ENCODE measurements at regions not wholly inside any gene's neighbourhood (a gene's known extent, or its start where the extent isn't known, plus 50 kb on each side); places are given as distances from the start of the nearest gene placed in this dataset.
"Not testable (repeated sequence)": the region's sequence is repeated elsewhere in the genome, so short reads cannot be mapped to it uniquely, and the experiment has no call there.

DNA sequence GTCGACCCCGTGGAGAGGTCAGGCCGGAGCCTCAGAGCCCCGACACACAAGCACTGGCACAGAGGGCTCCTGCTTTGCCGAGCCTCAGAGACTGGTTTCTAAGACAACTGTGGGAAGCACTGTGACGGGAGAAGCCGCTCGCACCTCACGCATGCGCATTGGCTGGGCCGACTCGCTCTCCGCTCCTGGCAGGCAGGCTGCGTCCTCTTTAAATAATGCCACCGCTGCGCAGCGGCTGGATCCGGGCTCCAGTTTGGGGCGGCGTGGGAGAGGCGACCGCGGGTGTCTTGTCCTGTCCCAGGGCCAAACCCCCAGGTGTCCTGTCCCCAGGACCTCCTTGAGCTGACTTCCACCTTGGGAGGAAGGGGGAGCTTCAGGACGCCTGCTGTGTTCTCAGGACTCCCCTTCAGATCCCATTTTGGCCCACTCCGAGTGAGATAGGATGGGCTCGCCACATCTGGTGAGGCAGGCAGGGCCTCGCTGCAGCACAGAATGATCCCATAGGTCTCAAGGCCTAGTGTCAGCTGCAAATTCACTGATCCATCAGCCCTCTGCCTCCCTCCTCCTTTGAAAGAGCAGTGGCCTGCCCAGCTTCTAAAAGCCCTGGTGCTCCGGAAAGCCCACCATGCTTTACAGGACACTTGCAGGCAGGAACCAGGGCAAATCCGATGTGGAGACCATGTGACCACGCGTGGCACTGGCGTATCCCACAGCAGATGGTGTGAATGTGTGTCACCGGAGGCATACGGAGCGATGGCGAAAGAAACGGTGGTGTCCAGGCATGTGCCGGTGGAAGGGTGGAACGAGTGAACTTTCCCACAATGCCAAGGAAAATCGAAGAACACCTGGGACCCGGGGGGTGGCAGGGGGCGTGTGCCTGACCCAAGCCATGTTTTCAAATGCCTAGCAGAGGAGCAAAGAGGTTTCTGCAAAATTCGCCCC lies 169.3 kb upstream of the ZNF337 start:
- H3K27ac Mint-ChIP-seq = no peak overlapping the region
- peak overlapping the region; percentile 86 for H2AFZ ChIP-seq
- H3K4me1 Mint-ChIP-seq = peaks cover 31% of the 10 kb centered on the region

DNA sequence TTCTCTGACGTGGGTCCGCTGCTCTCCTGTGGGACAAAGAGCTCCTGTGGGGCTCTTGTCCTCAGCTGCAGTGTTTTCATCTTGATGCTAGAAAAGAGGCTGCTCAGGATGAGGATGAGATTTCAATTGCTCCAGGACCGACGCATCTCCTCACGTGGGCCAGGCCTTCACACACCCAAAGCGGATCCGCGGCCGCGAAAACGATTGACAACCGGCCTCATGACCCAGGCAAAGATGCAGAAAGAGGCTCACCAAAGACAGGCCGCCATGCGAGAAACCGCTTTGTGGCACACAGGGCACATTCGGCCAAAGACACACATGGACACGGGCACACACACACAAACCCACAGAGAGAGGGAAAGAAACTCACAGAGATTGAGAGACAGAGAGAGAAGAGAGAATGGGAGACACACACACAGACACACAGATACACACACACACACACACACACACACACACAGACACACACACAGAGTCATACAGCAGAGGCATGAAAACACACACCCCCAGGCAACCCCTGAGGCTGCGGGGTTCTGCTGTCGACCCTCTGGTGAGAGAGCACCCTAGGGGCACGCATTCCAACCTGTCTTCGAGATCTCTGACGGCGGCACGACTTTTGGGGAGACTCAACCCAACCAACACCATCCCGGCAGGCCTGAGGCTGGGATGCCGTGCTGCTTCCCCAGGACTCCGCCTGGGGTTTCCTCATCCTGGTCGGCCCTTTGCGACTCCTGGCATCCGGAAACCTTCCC lies 168.5 kb upstream of the ZNF337 start:
- not testable (repeated sequence) for H3K36me3 Mint-ChIP-seq (ENCODE audit: low read depth); H3K27ac ChIP-seq (ENCODE audit: low read depth); H3K9me2 ChIP-seq (ENCODE audit: insufficient read depth); H3K4me1 ChIP-seq (ENCODE audit: insufficient read depth); H4K20me1 ChIP-seq (replicated peaks; ENCODE audit: insufficient read depth); H3K36me3 ChIP-seq (ENCODE audit: insufficient read depth); H3K27ac Mint-ChIP-seq; H3F3A ChIP-seq (replicated peaks; ENCODE audit: low read depth); ATAC-seq; H3K79me2 ChIP-seq (replicated peaks; ENCODE audit: insufficient read depth); DNase-seq (ENCODE audit: low spot score)
- H3K4me2 ChIP-seq = peak overlapping the region; percentile 85
- Mint-ChIP-seq H3K4me3 (peak overlapping the region; percentile 67), H3K27me3 (ENCODE audit: insufficient read depth, low read depth, poor library complexity) (peaks cover 92% of the 10 kb centered on the region), H3K9me3 (peaks cover 22% of the 10 kb centered on the region), H3K4me1 (peaks cover 31% of the 10 kb centered on the region)
- H3K4me3 ChIP-seq = peak overlapping the region; percentile 61
- H2AFZ ChIP-seq = peak overlapping the region; percentile 86; the same call in 1 of the 2 replicates
- H3K27me3 ChIP-seq (ENCODE audit: insufficient read depth) = peaks cover 96% of the 10 kb centered on the region

More for the DNA sequence above, 169.3 kb upstream of the ZNF337 start:
- H3K36me3 ChIP-seq (ENCODE audit: insufficient read depth) = no peaks in the 10 kb centered on the region
- H4K20me1 ChIP-seq (replicated peaks; ENCODE audit: insufficient read depth) = no peaks in the 10 kb centered on the region
- no peak for TF ChIP-seq ETS1 (IDR thresholded peaks at IDR 0.05)
- TF ChIP-seq STAT1 (IDR thresholded peaks at IDR 0.05; ENCODE audit: unreplicated experiment) = no peak
- TF ChIP-seq POLR2AphosphoS5 (IDR thresholded peaks at IDR 0.05; ENCODE audit: low read depth) = no peak
- TF ChIP-seq ZNF114 (CRISPR knock-in tag; IDR thresholded peaks at IDR 0.05) = no peak
- TF ChIP-seq REST (IDR thresholded peaks at IDR 0.05; ENCODE audit: unreplicated experiment) = no peak
- no peaks in the 10 kb centered on the region for H3K9me2 ChIP-seq (ENCODE audit: insufficient read depth)
- peaks cover 7% of the 10 kb centered on the region for H3K36me3 Mint-ChIP-seq (ENCODE audit: low read depth)
- peak; percentile 29 for ATAC-seq
- H3K4me3 ChIP-seq = peak overlapping the region; percentile 61
- no peaks in the 10 kb centered on the region for H3F3A ChIP-seq (replicated peaks; ENCODE audit: low read depth)
- no peak overlapping the region for H3K27ac ChIP-seq (ENCODE audit: low read depth)
- peaks cover 90% of the 10 kb centered on the region for H3K27me3 ChIP-seq (ENCODE audit: insufficient read depth)
- no peaks in the 10 kb centered on the region for H3K79me2 ChIP-seq (replicated peaks; ENCODE audit: insufficient read depth)
- H3K9me3 Mint-ChIP-seq = peaks cover 16% of the 10 kb centered on the region
- peaks cover 83% of the 10 kb centered on the region for H3K27me3 Mint-ChIP-seq (ENCODE audit: insufficient read depth, low read depth, poor library complexity)
- peak overlapping the region; percentile 85 for H3K4me2 ChIP-seq
- no peaks in the 10 kb centered on the region for H3K4me1 ChIP-seq (ENCODE audit: insufficient read depth)
- DNase-seq (ENCODE audit: low spot score) = peak; percentile 85
- H3K4me3 Mint-ChIP-seq = peak overlapping the region; percentile 67

Measured in GM23338 (cell line).